ENCODE measurements at regions not wholly inside any gene's neighbourhood (a gene's known extent, or its start where the extent isn't known, plus 50 kb on each side); places are given as distances from the start of the nearest gene placed in this dataset.

DNA sequence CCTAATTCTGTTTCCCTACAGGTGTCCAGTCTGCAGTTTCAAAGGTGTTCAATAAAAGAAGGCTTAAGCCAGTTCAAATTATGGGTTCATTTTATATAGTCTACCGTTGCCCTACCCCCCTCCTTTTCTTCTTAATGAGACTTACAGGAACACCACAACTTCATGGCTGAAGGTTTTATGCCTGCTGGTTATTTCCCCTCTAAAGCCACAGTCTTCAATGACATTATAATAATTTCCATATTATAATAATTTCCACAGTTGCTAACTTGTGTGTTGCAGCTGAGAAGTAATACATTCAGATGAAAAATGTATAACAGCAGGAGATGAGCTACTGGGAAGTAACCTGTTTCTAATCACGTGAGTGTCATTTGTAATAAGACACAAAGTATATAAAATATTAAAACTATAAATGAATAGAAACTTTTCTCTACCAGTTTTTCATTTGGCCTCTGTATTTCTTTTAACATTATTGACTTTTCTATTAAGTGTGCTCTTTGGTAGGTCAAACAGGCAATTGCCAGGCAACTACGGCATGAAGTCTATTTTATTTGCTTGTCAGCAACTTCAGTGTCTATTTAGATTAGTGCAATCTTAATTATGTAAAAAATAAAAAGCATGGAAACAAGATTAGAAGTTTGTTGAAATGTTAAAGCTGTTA, 120.5 kb upstream of the HMHB1 start:
- no peak for DNase-seq

GRCh38 chr5:143687604-143688003, 124.4 kb upstream of the HMHB1 start:
- DNase-seq = no peak

DNA sequence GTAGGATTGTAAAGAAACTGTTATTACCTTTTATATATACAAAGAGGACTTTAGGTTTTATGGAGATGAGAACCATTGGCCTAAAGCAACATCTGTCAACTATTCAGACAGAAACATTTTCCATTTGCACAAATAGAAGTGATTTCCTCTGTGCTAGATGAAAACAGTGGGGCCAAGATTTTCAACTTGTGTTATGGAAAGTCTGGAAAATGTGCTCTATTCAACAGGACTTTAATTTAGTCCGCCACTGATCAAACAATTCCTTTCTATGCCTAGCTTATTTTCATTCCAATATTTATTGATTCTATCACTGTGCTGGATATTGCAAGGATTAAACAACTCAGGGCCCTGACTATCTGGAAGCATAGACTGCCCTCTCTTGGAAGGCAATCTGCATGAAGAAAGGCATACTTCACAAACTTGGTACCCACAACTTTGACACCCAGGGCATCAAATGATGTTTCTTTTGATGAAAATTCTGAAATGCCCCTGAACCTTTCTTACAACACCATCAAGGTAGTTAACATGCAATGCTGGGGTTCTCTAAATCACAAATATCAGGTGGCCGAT, 126.6 kb upstream of the HMHB1 start:
- no peak for DNase-seq

GRCh38 chr5:143683459-143683858, 128.5 kb upstream of the HMHB1 start:
- DNase-seq = no peak

- no peak for DNase-seq
Observed at GRCh38 chr5:143682929-143683386, 129.0 kb upstream of the HMHB1 start.

- no peak for DNase-seq
Observed at GRCh38 chr5:143682246-143682905, 129.6 kb upstream of the HMHB1 start.

GRCh38 chr5:143680672-143681259, 131.2 kb upstream of the HMHB1 start:
- DNase-seq = no peak

GRCh38 chr5:143679777-143680176, 132.2 kb upstream of the HMHB1 start:
- no peak for DNase-seq

- no peak for DNase-seq
Observed at GRCh38 chr5:143678148-143678905, 133.6 kb upstream of the HMHB1 start.

- no peak for DNase-seq
Observed at GRCh38 chr5:143677403-143677802, 134.6 kb upstream of the HMHB1 start.

DNA sequence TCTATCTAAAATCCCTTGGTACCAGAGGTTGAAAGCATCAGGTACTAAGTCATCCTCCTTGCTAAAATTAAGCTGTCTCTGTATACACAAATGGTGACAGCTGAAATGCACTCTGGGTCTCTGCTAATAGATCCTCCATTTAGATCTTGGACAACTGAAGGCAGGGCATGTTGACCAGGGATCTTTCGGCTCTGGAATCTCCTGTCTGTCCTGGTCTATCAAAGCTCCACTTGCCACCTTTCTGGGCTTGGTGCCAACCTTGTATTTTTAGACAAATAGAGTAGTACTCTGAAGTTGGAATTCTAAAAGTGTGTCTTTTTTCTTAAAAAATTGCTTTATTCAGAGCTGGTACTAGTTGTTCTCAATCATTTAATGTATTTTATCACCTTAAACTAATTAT, 135.2 kb upstream of the HMHB1 start:
- DNase-seq = no peak

DNA sequence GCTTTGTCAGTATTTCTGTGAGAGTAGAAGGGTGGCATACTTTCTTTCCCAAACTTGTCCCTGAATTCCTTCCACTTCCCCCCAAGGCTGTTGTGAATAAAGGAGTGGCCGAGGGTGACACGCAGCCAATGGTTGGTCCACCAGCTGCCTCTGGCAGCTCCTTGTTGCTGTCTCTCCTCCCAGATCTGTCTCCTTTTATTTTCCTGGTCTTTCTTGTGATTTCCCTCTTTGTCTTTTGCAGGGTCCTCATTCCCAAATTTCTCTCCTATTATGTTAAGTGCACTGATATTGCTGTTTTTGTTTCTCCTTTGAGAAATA, 137.5 kb upstream of the HMHB1 start:
- DNase-seq = no peak

GRCh38 chr5:143673676-143674468, 138.1 kb upstream of the HMHB1 start:
- no peak for DNase-seq

GRCh38 chr5:143672806-143673205, 139.2 kb upstream of the HMHB1 start:
- no peak for DNase-seq

GRCh38 chr5:143671674-143672569, 140.0 kb upstream of the HMHB1 start:
- DNase-seq = no peak

DNA sequence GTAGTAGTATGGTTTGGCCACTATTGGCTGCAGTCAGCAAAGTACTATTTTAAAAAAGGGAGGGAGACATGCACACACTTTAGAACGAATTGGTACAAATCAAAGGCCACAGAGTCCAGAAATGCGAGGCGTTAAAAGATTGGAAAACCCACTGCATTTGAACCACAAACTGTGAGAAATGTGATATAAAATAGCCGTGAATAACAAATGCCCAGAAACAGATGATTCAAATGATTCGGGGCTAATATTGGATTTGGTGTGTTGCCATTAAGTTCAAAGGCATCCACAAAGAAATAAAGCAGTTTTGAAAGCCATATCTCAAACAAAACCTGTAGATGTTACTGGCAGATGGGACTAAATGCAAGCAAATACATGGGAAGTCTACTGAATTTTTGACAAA, 140.9 kb upstream of the HMHB1 start:
- no peak for DNase-seq

DNA sequence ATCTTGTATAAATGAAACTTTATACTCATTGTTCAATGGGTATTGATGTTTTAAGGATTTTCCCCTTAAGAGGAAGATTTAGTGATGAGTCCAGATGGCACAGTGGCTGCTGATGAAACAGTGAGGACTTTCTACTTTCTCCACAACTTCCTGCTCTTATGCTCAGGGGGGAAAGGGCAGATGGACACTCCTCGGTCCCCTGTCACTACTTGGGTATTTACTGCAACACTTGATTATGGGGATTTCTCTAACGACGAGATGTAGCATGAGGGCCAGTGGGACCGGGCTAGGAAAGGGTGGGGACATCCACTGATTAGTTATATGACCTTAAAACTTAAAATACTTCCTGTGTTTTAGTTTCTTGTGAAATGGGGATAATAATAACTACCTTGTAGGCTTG, 146.1 kb upstream of the HMHB1 start:
- DNase-seq = no peak

DNA sequence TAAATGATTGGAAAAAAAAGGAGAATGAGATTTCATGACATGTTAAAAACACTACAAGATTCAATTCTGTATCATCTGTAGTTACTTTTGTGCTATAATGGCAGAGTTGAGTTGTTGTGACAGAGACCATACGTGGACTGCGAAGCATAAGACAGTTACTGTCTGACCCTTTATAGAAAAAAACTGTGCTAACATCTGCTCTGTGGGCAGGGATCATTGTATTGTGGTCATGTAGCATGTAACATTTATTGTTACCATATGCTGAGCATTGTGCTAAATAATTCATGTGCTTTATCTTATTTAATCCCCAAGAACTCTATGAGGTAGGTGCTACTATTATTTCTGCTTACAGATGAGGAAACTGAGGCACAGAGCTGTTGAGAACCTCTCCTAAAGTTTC, 147.3 kb upstream of the HMHB1 start:
- DNase-seq = no peak

DNA sequence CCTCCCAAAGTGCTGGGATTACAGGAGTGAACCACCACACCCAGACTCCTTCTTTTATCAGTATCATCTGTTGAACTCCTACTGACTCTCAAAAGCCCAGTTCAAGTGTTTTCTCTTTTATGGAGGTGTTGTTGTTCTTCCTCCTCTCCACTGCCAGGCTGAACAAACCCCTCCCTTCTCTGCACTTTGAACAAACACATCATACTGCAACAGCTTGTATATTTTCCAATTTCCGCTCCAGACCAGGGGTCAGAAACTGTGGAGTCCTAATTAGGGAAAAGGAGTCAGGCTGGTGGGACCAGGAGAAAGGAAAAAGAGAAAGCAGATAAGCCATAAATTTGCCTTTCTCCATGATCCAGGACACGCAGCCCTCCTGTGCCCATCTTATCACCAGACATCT, 148.1 kb upstream of the HMHB1 start:
- no peak for DNase-seq

DNA sequence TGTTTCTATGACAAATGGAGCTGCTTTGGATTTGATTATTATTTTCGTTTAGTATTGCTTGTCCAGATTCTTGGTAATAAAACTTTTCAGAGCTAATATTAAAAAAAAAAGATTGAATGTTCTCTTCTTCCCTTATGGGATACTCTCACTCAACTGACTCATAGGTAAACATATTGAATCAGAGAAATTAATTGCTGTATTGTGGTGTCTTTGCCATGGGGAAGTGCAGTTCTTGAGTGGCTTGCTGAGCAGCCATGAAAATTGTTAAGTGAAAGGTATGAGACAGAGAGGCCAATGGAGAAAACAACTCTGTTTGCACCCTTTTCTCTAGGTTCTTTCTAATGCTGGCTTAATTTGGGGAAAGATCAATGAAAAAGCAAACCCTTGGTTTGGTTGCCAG, 149.9 kb upstream of the HMHB1 start:
- no peak for DNase-seq

DNA sequence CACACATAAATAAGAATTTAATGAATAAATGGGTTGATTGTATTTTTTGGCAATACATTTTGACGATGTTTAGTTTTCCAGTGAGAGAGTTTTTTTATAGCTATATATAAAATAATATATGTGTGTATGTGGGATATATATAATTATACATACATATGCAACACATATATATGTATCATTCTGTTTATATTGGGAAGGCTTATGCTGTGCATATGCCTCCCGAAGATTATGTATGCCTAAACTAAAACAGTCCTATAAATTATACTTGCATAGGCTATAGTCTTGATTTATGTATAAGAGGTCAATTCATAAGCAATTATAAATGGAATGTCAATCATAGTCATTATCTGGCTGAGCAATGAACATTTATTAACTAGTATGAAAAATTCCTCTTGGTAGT, 151.3 kb upstream of the HMHB1 start:
- no peak for DNase-seq

Data from CD4-positive, alpha-beta T cell treated with Interleukin-17A for 4 hours (primary cell).